OCI-LY7 (cell line): ENCODE measurements at regions not wholly inside any gene's neighbourhood (a gene's known extent, or its start where the extent isn't known, plus 50 kb on each side); places are given as distances from the start of the nearest gene placed in this dataset. TPM values are rescaled to one million over a fixed set of nuclear protein-coding genes. Genes with fewer than 3 reads are reported as not detected.

ENCODE experiments used
- BruUV-seq: library from RNA; stranded (reverse); fragments of 400-500 nt; replicated peaks from 2 replicates; lab custom pipeline; 2021; lab: Mats Ljungman, UMichigan
- CTCF ChIA-PET: fragments of 300-600 bp; sonication (Branson Sonifier 250); formaldehyde crosslinking; loops from one replicate; lab custom pipeline; 2022; ENCODE audit warnings: antibody characterized with exemption; ENCODE audit not compliant: unreplicated experiment; lab: Charles Lee
- POLR2A ChIA-PET: fragments of 300-600 bp; sonication (Branson Sonifier 250); formaldehyde crosslinking; loops from one replicate; lab custom pipeline; 2022; ENCODE audit warnings: antibody characterized with exemption; lab: Charles Lee
- DNase-seq: peaks from one replicate; pipeline ENCODE4 v3.0.0-alpha.2; 2015; ENCODE audit warnings: low spot score
- H2AFZ ChIP-seq: fragments of 200-600 bp; sonication (generic), shearing (Covaris generic); 2 replicates; pipeline ENCODE4 v1.6.1; 2014; ENCODE audit warnings: mild to moderate bottlenecking, antibody characterized with exemption, low read length, moderate library complexity
- H3K27ac ChIP-seq: fragments of 200-600 bp; sonication (generic); 2 replicates; pipeline ENCODE4 v1.5.1; 2014; ENCODE audit warnings: mixed run types, low read depth, mild to moderate bottlenecking, moderate library complexity, low read length, inconsistent platforms; ENCODE audit not compliant: poor library complexity, severe bottlenecking
- H3K36me3 ChIP-seq: fragments of 200-600 bp; sonication (generic); 2 replicates; pipeline ENCODE4 v1.6.1; 2014; ENCODE audit warnings: mild to moderate bottlenecking, antibody characterized with exemption, low read length, moderate library complexity, mixed read lengths; ENCODE audit not compliant: insufficient read depth
- H3K4me1 ChIP-seq: fragments of 200-600 bp; sonication (generic); 2 replicates; pipeline ENCODE4 v1.5.1; 2014; ENCODE audit warnings: mild to moderate bottlenecking, low read length; ENCODE audit not compliant: insufficient read depth, poor library complexity, severe bottlenecking
- H3K4me2 ChIP-seq: fragments of 200-600 bp; sonication (generic); 2 replicates; pipeline ENCODE4 v1.6.1; 2014; ENCODE audit warnings: mild to moderate bottlenecking, low read length
- H3K4me3 ChIP-seq: fragments of 200-600 bp; sonication (generic); 2 replicates; pipeline ENCODE4 v1.5.1; 2014; ENCODE audit warnings: mild to moderate bottlenecking, low read depth, low read length; ENCODE audit not compliant: poor library complexity, severe bottlenecking
- H3K79me2 ChIP-seq: fragments of 200-600 bp; sonication (generic); 2 replicates; pipeline ENCODE4 v1.6.1; 2016; ENCODE audit warnings: low read depth, mild to moderate bottlenecking, low read length, moderate library complexity, mixed read lengths; ENCODE audit not compliant: insufficient read depth
- H3K9me2 ChIP-seq: fragments of 200-600 bp; sonication (generic); 2 replicates; pipeline ENCODE4 v1.6.1; 2016; ENCODE audit warnings: mild to moderate bottlenecking, low read length, mixed read lengths; ENCODE audit not compliant: insufficient read depth
- H3K9me3 ChIP-seq: fragments of 200-600 bp; sonication (generic); 2 replicates; pipeline ENCODE4 v1.6.1; 2014; ENCODE audit warnings: mild to moderate bottlenecking, mixed run types, low read length, mixed read lengths
- H4K20me1 ChIP-seq: fragments of 200-600 bp; sonication (generic); 2 replicates; pipeline ENCODE4 v1.6.1; 2014; ENCODE audit warnings: mild to moderate bottlenecking, antibody characterized with exemption, low read length, moderate library complexity, mixed read lengths; ENCODE audit not compliant: insufficient read depth
- CTCF ChIP-seq: fragments of 200-600 bp; sonication (generic); conservative IDR thresholded peaks from 2 replicates; pipeline ENCODE4 v1.5.1; 2014; ENCODE audit warnings: mild to moderate bottlenecking, antibody characterized with exemption, low read length, moderate library complexity, mixed read lengths
- EZH2phosphoT487 ChIP-seq: fragments of 200-600 bp; sonication (generic); IDR thresholded peaks from 2 replicates; pipeline ENCODE4 v1.6.1; 2018; ENCODE audit warnings: low read depth, borderline replicate concordance, mild to moderate bottlenecking, mixed run types, antibody characterized with exemption, low read length, moderate library complexity, mixed read lengths
- intact Hi-C: fragments of 100-400 bp; cut with micrococcal nuclease; formaldehyde crosslinking; loops from one replicate; pipeline ENCODE4 v1.10.0; 2022; ENCODE audit not compliant: unreplicated experiment
- small RNA-seq: library from RNA; depleted of rRNA; stranded (forward); fragments of <200 nt; gene quantifications from one replicate; pipeline ENCODE3, GENCODE V24; 2014

GRCh38 chrX:142256935-142257334 lies 51.8 kb upstream of the MAGEC2 start:
- CTCF ChIA-PET, result no interaction called here
- no peaks in the 10 kb centered on the region for H3K79me2 ChIP-seq

More at GRCh38 chrX:142256935-142257334, 51.8 kb upstream of the MAGEC2 start:
- Histone ChIP-seq H2AFZ (no peak overlapping the region), H4K20me1 (no peaks in the 10 kb centered on the region), H3K4me2 (no peak overlapping the region), H3K4me1 (no peaks in the 10 kb centered on the region), H3K9me3 (no peaks in the 10 kb centered on the region), H3K4me3 (no peak overlapping the region), H3K27ac (no peak overlapping the region), H3K36me3 (no peaks in the 10 kb centered on the region), H3K9me2 (no peaks in the 10 kb centered on the region)
- intact Hi-C loops, result no loop called here
- DNase-seq, result no peak
- TF ChIP-seq CTCF, result no peak
- TF ChIP-seq EZH2phosphoT487, result no peak
- POLR2A ChIA-PET, result no interaction called here
- no TSS peak for BruUV-seq

Small RNAs in the stretch of these regions (small RNA-seq; reads per million reads assigned to genes)
- not detected for gene RNA5SP516
